DMS53 treated with DMSO at 0.1 percent for 48 hours (cell line): ENCODE measurements at regions not wholly inside any gene's neighbourhood (a gene's known extent, or its start where the extent isn't known, plus 50 kb on each side); places are given as distances from the start of the nearest gene placed in this dataset.
A peak's percentile ranks its signal among the peaks of the same experiment; 100 is the strongest.

ENCODE experiments used
- DNase-seq: peaks from one replicate; lab custom pipeline; 2025; ENCODE audit not compliant: unreplicated experiment; lab: John Stamatoyannopoulos, UW

- no peak for DNase-seq
Measured at GRCh38 chr11:116421529-116422185, 351.1 kb downstream of the BUD13 start.

GRCh38 chr11:116420770-116421528, 351.8 kb downstream of the BUD13 start:
- no peak for DNase-seq

- DNase-seq = no peak
Measured at GRCh38 chr11:116420030-116420429, 352.8 kb downstream of the BUD13 start.

- DNase-seq = no peak
Measured at GRCh38 chr11:116418388-116419041, 354.3 kb downstream of the BUD13 start.

GRCh38 chr11:116416852-116417251, 355.9 kb downstream of the BUD13 start:
- no peak for DNase-seq

- DNase-seq = no peak
Measured at GRCh38 chr11:116415095-116415494, 357.7 kb downstream of the BUD13 start.

GRCh38 chr11:116414357-116414880, 358.4 kb downstream of the BUD13 start:
- DNase-seq = no peak

- DNase-seq = no peak
Measured at GRCh38 chr11:116413301-116414242, 359.2 kb downstream of the BUD13 start.

- no peak for DNase-seq
Measured at GRCh38 chr11:116412118-116412889, 360.5 kb downstream of the BUD13 start.

- no peak for DNase-seq
Measured at GRCh38 chr11:116409238-116409637, 363.5 kb downstream of the BUD13 start.

- DNase-seq = no peak
Measured at GRCh38 chr11:116406042-116406441, 366.7 kb downstream of the BUD13 start.

GRCh38 chr11:116404462-116404798, 368.4 kb downstream of the BUD13 start:
- no peak for DNase-seq

GRCh38 chr11:116403794-116404461, 368.9 kb downstream of the BUD13 start:
- DNase-seq = no peak

GRCh38 chr11:116400081-116400480, 372.7 kb downstream of the BUD13 start:
- no peak for DNase-seq

GRCh38 chr11:116397602-116398084, 375.1 kb downstream of the BUD13 start:
- peak; percentile 42 for DNase-seq

- no peak for DNase-seq
Measured at GRCh38 chr11:116396331-116396730, 376.5 kb downstream of the BUD13 start.

- no peak for DNase-seq
Measured at GRCh38 chr11:116394022-116394421, 378.8 kb downstream of the BUD13 start.

GRCh38 chr11:116390963-116391362, 381.8 kb downstream of the BUD13 start:
- DNase-seq = no peak

- DNase-seq = no peak
Measured at GRCh38 chr11:116388146-116388545, 384.6 kb downstream of the BUD13 start.
